ENCODE measurements at regions not wholly inside any gene's neighbourhood (a gene's known extent, or its start where the extent isn't known, plus 50 kb on each side); places are given as distances from the start of the nearest gene placed in this dataset.

GRCh38 chr5:85305766-85306165, 921.1 kb upstream of the EDIL3 start:
- TF ChIP-seq ZNF121 (CRISPR knock-in tag; IDR thresholded peaks at IDR 0.05) (no peak), CTCF (IDR thresholded peaks at IDR 0.05) (no peak), NFE2L1 (CRISPR knock-in tag; IDR thresholded peaks at IDR 0.05) (no peak), NFYB (CRISPR knock-in tag; conservative IDR thresholded peaks at IDR 0.05; ENCODE audit: low read depth) (no peak), TEAD4 (CRISPR knock-in tag; IDR thresholded peaks at IDR 0.05) (no peak), JUN (CRISPR knock-in tag; IDR thresholded peaks at IDR 0.05) (no peak), SMAD4 (CRISPR knock-in tag; IDR thresholded peaks at IDR 0.05) (no peak), CBFB (CRISPR knock-in tag; IDR thresholded peaks at IDR 0.05; ENCODE audit: low read depth) (no peak)
- TF ChIP-seq, protein P1, sequence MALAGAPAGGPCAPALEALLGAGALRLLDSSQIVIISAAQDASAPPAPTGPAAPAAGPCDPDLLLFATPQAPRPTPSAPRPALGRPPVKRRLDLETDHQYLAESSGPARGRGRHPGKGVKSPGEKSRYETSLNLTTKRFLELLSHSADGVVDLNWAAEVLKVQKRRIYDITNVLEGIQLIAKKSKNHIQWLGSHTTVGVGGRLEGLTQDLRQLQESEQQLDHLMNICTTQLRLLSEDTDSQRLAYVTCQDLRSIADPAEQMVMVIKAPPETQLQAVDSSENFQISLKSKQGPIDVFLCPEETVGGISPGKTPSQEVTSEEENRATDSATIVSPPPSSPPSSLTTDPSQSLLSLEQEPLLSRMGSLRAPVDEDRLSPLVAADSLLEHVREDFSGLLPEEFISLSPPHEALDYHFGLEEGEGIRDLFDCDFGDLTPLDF (CRISPR knock-in tag; IDR thresholded peaks at IDR 0.05) = no peak
- TF ChIP-seq, protein P2, sequence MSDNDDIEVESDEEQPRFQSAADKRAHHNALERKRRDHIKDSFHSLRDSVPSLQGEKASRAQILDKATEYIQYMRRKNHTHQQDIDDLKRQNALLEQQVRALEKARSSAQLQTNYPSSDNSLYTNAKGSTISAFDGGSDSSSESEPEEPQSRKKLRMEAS (CRISPR knock-in tag; IDR thresholded peaks at IDR 0.05) = no peak
- TF ChIP-seq, protein P3, sequence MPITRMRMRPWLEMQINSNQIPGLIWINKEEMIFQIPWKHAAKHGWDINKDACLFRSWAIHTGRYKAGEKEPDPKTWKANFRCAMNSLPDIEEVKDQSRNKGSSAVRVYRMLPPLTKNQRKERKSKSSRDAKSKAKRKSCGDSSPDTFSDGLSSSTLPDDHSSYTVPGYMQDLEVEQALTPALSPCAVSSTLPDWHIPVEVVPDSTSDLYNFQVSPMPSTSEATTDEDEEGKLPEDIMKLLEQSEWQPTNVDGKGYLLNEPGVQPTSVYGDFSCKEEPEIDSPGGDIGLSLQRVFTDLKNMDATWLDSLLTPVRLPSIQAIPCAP (CRISPR knock-in tag; IDR thresholded peaks at IDR 0.05) = no peak
- TF ChIP-seq, protein P4, sequence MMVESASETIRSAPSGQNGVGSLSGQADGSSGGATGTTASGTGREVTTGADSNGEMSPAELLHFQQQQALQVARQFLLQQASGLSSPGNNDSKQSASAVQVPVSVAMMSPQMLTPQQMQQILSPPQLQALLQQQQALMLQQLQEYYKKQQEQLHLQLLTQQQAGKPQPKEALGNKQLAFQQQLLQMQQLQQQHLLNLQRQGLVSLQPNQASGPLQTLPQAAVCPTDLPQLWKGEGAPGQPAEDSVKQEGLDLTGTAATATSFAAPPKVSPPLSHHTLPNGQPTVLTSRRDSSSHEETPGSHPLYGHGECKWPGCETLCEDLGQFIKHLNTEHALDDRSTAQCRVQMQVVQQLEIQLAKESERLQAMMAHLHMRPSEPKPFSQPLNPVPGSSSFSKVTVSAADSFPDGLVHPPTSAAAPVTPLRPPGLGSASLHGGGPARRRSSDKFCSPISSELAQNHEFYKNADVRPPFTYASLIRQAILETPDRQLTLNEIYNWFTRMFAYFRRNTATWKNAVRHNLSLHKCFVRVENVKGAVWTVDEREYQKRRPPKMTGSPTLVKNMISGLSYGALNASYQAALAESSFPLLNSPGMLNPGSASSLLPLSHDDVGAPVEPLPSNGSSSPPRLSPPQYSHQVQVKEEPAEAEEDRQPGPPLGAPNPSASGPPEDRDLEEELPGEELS (CRISPR knock-in tag; IDR thresholded peaks at IDR 0.05) = no peak
